ENCODE measurements at regions not wholly inside any gene's neighbourhood (a gene's known extent, or its start where the extent isn't known, plus 50 kb on each side); places are given as distances from the start of the nearest gene placed in this dataset.
"Not testable (repeated sequence)": the region's sequence is repeated elsewhere in the genome, so short reads cannot be mapped to it uniquely, and the experiment has no call there.

GRCh38 chr4:111045992-111046391, 423.1 kb upstream of the PITX2 start:
- Histone ChIP-seq H3K9me3 (ENCODE audit: control insufficient read depth, low read depth, low read length) (no peaks in the 10 kb centered on the region), H3K9ac (ENCODE audit: low read length) (no peak overlapping the region), H3K4me3 (ENCODE audit: low read length) (no peak overlapping the region), H3K27me3 (ENCODE audit: control insufficient read depth, insufficient read depth, low read length) (no peaks in the 10 kb centered on the region), H3K4me1 (ENCODE audit: control insufficient read depth, low read depth, low read length) (no peaks in the 10 kb centered on the region), H3K27ac (ENCODE audit: low read length) (no peak overlapping the region), H3K36me3 (ENCODE audit: control insufficient read depth, low read depth, low read length) (no peaks in the 10 kb centered on the region)

DNA sequence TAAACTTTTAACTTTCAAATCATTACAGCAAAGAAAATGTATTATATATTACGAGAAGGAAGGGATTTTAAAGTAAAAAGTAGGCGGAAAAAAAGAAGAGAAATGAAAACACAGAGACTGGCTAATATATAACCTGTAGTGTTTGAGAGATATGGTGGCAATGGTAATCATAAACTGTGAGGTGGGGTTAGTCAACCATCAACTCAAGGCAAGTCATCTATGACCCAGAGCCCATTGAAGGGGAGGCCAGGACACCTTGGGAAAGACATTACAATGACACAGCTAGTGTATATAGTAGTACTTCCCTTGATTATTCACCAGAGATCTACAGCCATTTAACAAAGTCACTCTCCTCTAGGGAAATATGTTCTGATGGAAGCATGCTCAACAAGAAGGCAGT, 423.9 kb upstream of the PITX2 start:
- no peaks in the 10 kb centered on the region for H3K27me3 ChIP-seq (ENCODE audit: control insufficient read depth, insufficient read depth, low read length)
- H3K36me3 ChIP-seq (ENCODE audit: control insufficient read depth, low read depth, low read length) = no peaks in the 10 kb centered on the region
- H3K9me3 ChIP-seq (ENCODE audit: control insufficient read depth, low read depth, low read length) = no peaks in the 10 kb centered on the region
- no peak overlapping the region for H3K4me3 ChIP-seq (ENCODE audit: low read length)
- no peak overlapping the region for H3K27ac ChIP-seq (ENCODE audit: low read length)
- H3K4me1 ChIP-seq (ENCODE audit: control insufficient read depth, low read depth, low read length) = no peaks in the 10 kb centered on the region
- H3K9ac ChIP-seq (ENCODE audit: low read length) = no peak overlapping the region

DNA sequence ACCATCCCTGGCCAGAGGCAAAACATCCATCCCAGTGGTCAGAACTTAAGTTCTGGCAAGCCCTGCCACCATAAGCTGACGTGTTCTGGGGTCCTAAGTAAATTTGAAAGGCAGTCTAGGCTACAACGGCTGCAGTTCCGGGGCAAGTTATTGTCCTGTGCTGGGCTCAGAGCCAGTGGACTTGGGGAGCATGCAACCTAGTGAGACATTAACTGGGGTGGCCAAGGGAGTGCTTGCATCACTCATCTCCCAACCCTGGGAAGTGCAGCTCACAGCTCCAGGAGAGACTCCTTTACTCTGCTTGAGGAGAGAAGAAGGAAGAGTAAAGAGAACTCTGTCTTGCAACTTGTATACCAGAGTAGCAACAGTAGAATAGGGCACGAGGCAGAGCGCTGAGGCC, 425.4 kb upstream of the PITX2 start:
- Histone ChIP-seq H3K36me3 (ENCODE audit: control insufficient read depth, low read depth, low read length) (no peaks in the 10 kb centered on the region), H3K9me3 (ENCODE audit: control insufficient read depth, low read depth, low read length) (no peaks in the 10 kb centered on the region), H3K27me3 (ENCODE audit: control insufficient read depth, insufficient read depth, low read length) (no peaks in the 10 kb centered on the region), H3K27ac (ENCODE audit: low read length) (no peak overlapping the region), H3K9ac (ENCODE audit: low read length) (no peak overlapping the region), H3K4me3 (ENCODE audit: low read length) (no peak overlapping the region), H3K4me1 (ENCODE audit: control insufficient read depth, low read depth, low read length) (no peaks in the 10 kb centered on the region)

GRCh38 chr4:111064342-111064993, 441.6 kb upstream of the PITX2 start:
- Histone ChIP-seq H3K27ac (ENCODE audit: low read length) (no peak overlapping the region), H3K36me3 (ENCODE audit: control insufficient read depth, low read depth, low read length) (no peaks in the 10 kb centered on the region), H3K4me1 (ENCODE audit: control insufficient read depth, low read depth, low read length) (peaks cover 6% of the 10 kb centered on the region), H3K4me3 (ENCODE audit: low read length) (no peak overlapping the region), H3K27me3 (ENCODE audit: control insufficient read depth, insufficient read depth, low read length) (no peaks in the 10 kb centered on the region), H3K9me3 (ENCODE audit: control insufficient read depth, low read depth, low read length) (no peaks in the 10 kb centered on the region), H3K9ac (ENCODE audit: low read length) (no peak overlapping the region)

- H3K9me3 ChIP-seq (ENCODE audit: control insufficient read depth, low read depth, low read length) = no peaks in the 10 kb centered on the region
- no peaks in the 10 kb centered on the region for H3K27me3 ChIP-seq (ENCODE audit: control insufficient read depth, insufficient read depth, low read length)
- H3K4me1 ChIP-seq (ENCODE audit: control insufficient read depth, low read depth, low read length) = peaks cover 6% of the 10 kb centered on the region
- no peak overlapping the region for H3K9ac ChIP-seq (ENCODE audit: low read length)
- H3K4me3 ChIP-seq (ENCODE audit: low read length) = no peak overlapping the region
- no peak overlapping the region for H3K27ac ChIP-seq (ENCODE audit: low read length)
- no peaks in the 10 kb centered on the region for H3K36me3 ChIP-seq (ENCODE audit: control insufficient read depth, low read depth, low read length)
Observed at GRCh38 chr4:111066001-111066400, 443.1 kb upstream of the PITX2 start.

- Histone ChIP-seq H3K4me3 (ENCODE audit: low read length) (no peak overlapping the region), H3K27ac (ENCODE audit: low read length) (no peak overlapping the region)
Observed at GRCh38 chr4:111066447-111066846, 443.6 kb upstream of the PITX2 start.

GRCh38 chr4:111066887-111067286, 444.0 kb upstream of the PITX2 start:
- H3K4me3 ChIP-seq (ENCODE audit: low read length) = no peak overlapping the region
- H3K4me1 ChIP-seq (ENCODE audit: control insufficient read depth, low read depth, low read length) = peaks cover 6% of the 10 kb centered on the region
- no peak overlapping the region for H3K27ac ChIP-seq (ENCODE audit: low read length)
- H3K36me3 ChIP-seq (ENCODE audit: control insufficient read depth, low read depth, low read length) = no peaks in the 10 kb centered on the region
- no peaks in the 10 kb centered on the region for H3K9me3 ChIP-seq (ENCODE audit: control insufficient read depth, low read depth, low read length)
- no peak overlapping the region for H3K9ac ChIP-seq (ENCODE audit: low read length)
- no peaks in the 10 kb centered on the region for H3K27me3 ChIP-seq (ENCODE audit: control insufficient read depth, insufficient read depth, low read length)

More at GRCh38 chr4:111066447-111066846, 443.6 kb upstream of the PITX2 start:
- H3K36me3 ChIP-seq (ENCODE audit: control insufficient read depth, low read depth, low read length) = no peaks in the 10 kb centered on the region
- peaks cover 6% of the 10 kb centered on the region for H3K4me1 ChIP-seq (ENCODE audit: control insufficient read depth, low read depth, low read length)
- H3K27me3 ChIP-seq (ENCODE audit: control insufficient read depth, insufficient read depth, low read length) = no peaks in the 10 kb centered on the region
- H3K9ac ChIP-seq (ENCODE audit: low read length) = no peak overlapping the region
- no peaks in the 10 kb centered on the region for H3K9me3 ChIP-seq (ENCODE audit: control insufficient read depth, low read depth, low read length)

- H3K9ac ChIP-seq (ENCODE audit: low read length) = no peak overlapping the region
- H3K36me3 ChIP-seq (ENCODE audit: control insufficient read depth, low read depth, low read length) = no peaks in the 10 kb centered on the region
- H3K4me1 ChIP-seq (ENCODE audit: control insufficient read depth, low read depth, low read length) = peaks cover 6% of the 10 kb centered on the region
- no peaks in the 10 kb centered on the region for H3K9me3 ChIP-seq (ENCODE audit: control insufficient read depth, low read depth, low read length)
- no peak overlapping the region for H3K27ac ChIP-seq (ENCODE audit: low read length)
- H3K4me3 ChIP-seq (ENCODE audit: low read length) = no peak overlapping the region
- no peaks in the 10 kb centered on the region for H3K27me3 ChIP-seq (ENCODE audit: control insufficient read depth, insufficient read depth, low read length)
Observed at GRCh38 chr4:111068883-111069282, 446.0 kb upstream of the PITX2 start.

DNA sequence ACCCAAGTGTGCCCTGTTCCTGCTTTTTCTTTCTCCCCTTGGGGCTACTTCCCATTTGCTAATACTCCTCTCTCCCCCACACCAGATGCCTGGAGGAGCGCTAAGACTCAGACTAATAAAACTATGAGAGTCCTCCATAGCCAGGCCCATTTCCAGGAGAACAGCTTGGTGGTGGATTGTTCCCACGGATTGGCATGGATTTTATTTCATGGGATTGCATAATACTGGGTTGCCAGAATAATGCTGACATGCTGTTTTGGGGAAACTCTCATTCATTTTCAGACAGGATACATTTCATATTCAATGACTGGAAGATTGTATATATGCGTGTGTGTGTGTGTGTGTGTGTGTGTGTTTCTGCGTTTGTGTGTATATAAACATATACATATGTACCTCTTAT, 447.5 kb upstream of the PITX2 start:
- H3K4me3 ChIP-seq (ENCODE audit: low read length) = no peak overlapping the region
- no peak overlapping the region for H3K27ac ChIP-seq (ENCODE audit: low read length)
- no peaks in the 10 kb centered on the region for H3K27me3 ChIP-seq (ENCODE audit: control insufficient read depth, insufficient read depth, low read length)

GRCh38 chr4:111074523-111075114, 451.7 kb upstream of the PITX2 start:
- H3K4me3 ChIP-seq (ENCODE audit: low read length) = no peak overlapping the region
- H3K4me1 ChIP-seq (ENCODE audit: control insufficient read depth, low read depth, low read length) = no peaks in the 10 kb centered on the region
- no peaks in the 10 kb centered on the region for H3K36me3 ChIP-seq (ENCODE audit: control insufficient read depth, low read depth, low read length)
- no peak overlapping the region for H3K27ac ChIP-seq (ENCODE audit: low read length)
- H3K9me3 ChIP-seq (ENCODE audit: control insufficient read depth, low read depth, low read length) = no peaks in the 10 kb centered on the region
- H3K27me3 ChIP-seq (ENCODE audit: control insufficient read depth, insufficient read depth, low read length) = no peaks in the 10 kb centered on the region
- H3K9ac ChIP-seq (ENCODE audit: low read length) = no peak overlapping the region

More for the DNA sequence above, 447.5 kb upstream of the PITX2 start:
- Histone ChIP-seq H3K36me3 (ENCODE audit: control insufficient read depth, low read depth, low read length) (no peaks in the 10 kb centered on the region), H3K4me1 (ENCODE audit: control insufficient read depth, low read depth, low read length) (no peaks in the 10 kb centered on the region), H3K9ac (ENCODE audit: low read length) (no peak overlapping the region), H3K9me3 (ENCODE audit: control insufficient read depth, low read depth, low read length) (no peaks in the 10 kb centered on the region)

GRCh38 chr4:111076299-111076698, 453.4 kb upstream of the PITX2 start:
- H3K4me1 ChIP-seq (ENCODE audit: control insufficient read depth, low read depth, low read length); H3K9ac ChIP-seq (ENCODE audit: low read length): not testable (repeated sequence)

DNA sequence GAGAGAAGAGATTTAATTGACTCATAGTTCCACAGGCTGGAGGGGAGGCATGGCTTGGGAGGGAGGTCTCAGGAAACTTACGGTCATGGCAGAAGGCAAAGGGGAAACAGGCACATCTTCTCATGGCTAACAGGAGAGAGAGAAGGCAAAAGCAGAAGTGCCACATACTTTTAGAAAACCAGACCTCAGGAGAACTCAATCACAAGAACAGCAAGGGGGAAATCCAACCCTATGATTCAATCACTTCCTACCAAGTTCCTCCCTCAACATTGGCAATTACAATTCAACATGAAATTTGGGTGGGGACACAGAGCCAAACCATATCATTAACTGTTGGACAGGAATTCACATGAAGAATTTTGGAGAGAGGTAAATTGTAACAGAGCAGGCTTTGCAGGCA, 485.3 kb upstream of the PITX2 start:
- no peaks in the 10 kb centered on the region for H3K36me3 ChIP-seq (ENCODE audit: control insufficient read depth, low read depth, low read length)
- no peak overlapping the region for H3K4me3 ChIP-seq (ENCODE audit: low read length)
- no peaks in the 10 kb centered on the region for H3K27me3 ChIP-seq (ENCODE audit: control insufficient read depth, insufficient read depth, low read length)
- no peak overlapping the region for H3K27ac ChIP-seq (ENCODE audit: low read length)
- H3K9me3 ChIP-seq (ENCODE audit: control insufficient read depth, low read depth, low read length) = no peaks in the 10 kb centered on the region
- H3K4me1 ChIP-seq (ENCODE audit: control insufficient read depth, low read depth, low read length) = no peaks in the 10 kb centered on the region
- no peak overlapping the region for H3K9ac ChIP-seq (ENCODE audit: low read length)

More at GRCh38 chr4:111076299-111076698, 453.4 kb upstream of the PITX2 start:
- H3K36me3 ChIP-seq (ENCODE audit: control insufficient read depth, low read depth, low read length); H3K27me3 ChIP-seq (ENCODE audit: control insufficient read depth, insufficient read depth, low read length); H3K27ac ChIP-seq (ENCODE audit: low read length); H3K4me3 ChIP-seq (ENCODE audit: low read length); H3K9me3 ChIP-seq (ENCODE audit: control insufficient read depth, low read depth, low read length): not testable (repeated sequence)
